B cell (primary cell): ENCODE measurements at regions not wholly inside any gene's neighbourhood (a gene's known extent, or its start where the extent isn't known, plus 50 kb on each side); places are given as distances from the start of the nearest gene placed in this dataset.

Source experiments
- ATAC-seq: fragments of 200-7000 bp; cut with Tn5 transposase; one replicate; pipeline ENCODE4 v1.10.0; 2021; ENCODE audit warnings: low read depth, mild to moderate bottlenecking, moderate number of reproducible peaks, moderate library complexity
- CTCF ChIA-PET: fragments of 350-600 bp; sonication (Branson Sonifier 250); formaldehyde crosslinking; loops from one replicate; lab custom pipeline; 2021; ENCODE audit warnings: antibody characterized with exemption, inconsistent platforms; lab: Charles Lee
- POLR2A ChIA-PET: fragments of 350-600 bp; sonication (Branson Sonifier 250); formaldehyde crosslinking; loops from one replicate; lab custom pipeline; 2021; ENCODE audit warnings: antibody characterized with exemption; lab: Charles Lee
- DNase-seq: peaks from one replicate; pipeline ENCODE4 v3.0.0; 2013
- H2AFZ ChIP-seq: 2 replicates; pipeline ENCODE4 v1.6.1; 2012; ENCODE audit warnings: mild to moderate bottlenecking, low read depth, low read length; ENCODE audit not compliant: insufficient read depth, poor library complexity, severe bottlenecking
- H3K27ac ChIP-seq, 2 donors: 1 replicate in 1 of 2; 2 replicates in 1 of 2; pipeline ENCODE4 v1.5.1; 2012 to 2013; ENCODE audit warnings: low read length in 2 of 2, mild to moderate bottlenecking in 2 of 2, moderate library complexity in 1 of 2
- H3K27me3 ChIP-seq, 4 experiments: fragments of 200-600 bp in 1 of 4; sonication (generic) in 1 of 4; replicated peaks in 1 of 4; 1 replicate in 2 of 4; 2 replicates in 2 of 4; pipeline versions ENCODE4 v1.6.1 to v1.7.0; 2013 to 2016; ENCODE audit warnings: low read length in 3 of 4, mild to moderate bottlenecking in 2 of 4, mixed read lengths in 1 of 4, moderate library complexity in 1 of 4; ENCODE audit not compliant: insufficient read depth in 4 of 4, control insufficient read depth in 3 of 4; ENCODE audit errors: control extremely low read depth in 1 of 4
- H3K36me3 ChIP-seq, 2 experiments: replicated peaks in 1 of 2; 1 replicate in 1 of 2; 2 replicates in 1 of 2; pipeline versions ENCODE4 v1.6.1 to v1.7.1; 2013; ENCODE audit warnings: low read length in 1 of 2; ENCODE audit not compliant: insufficient read depth in 2 of 2, control insufficient read depth in 1 of 2; ENCODE audit errors: control extremely low read depth in 1 of 2, extremely low read depth in 1 of 2
- H3K4me1 ChIP-seq, 2 donors: fragments of 200-600 bp in 1 of 2; sonication (generic) in 1 of 2; 1 replicate in 1 of 2; 2 replicates in 1 of 2; pipeline versions ENCODE4 v1.5.1 to v1.6.1; 2013 to 2017; ENCODE audit warnings: low read length in 2 of 2; ENCODE audit not compliant: control insufficient read depth in 2 of 2, insufficient read depth in 2 of 2
- H3K4me2 ChIP-seq: replicated peaks from 2 replicates; pipeline ENCODE3; 2012; ENCODE audit warnings: mild to moderate bottlenecking, low read depth, low read length; ENCODE audit not compliant: poor library complexity, severe bottlenecking
- H3K4me3 ChIP-seq, 5 experiments: fragments of 200-600 bp in 1 of 5; sonication (generic) in 1 of 5; 1 replicate in 3 of 5; 2 replicates in 2 of 5; pipeline versions ENCODE4 v1.5.1 to v1.7.0; 2011 to 2016; ENCODE audit warnings: low read length in 4 of 5, mild to moderate bottlenecking in 4 of 5, low read depth in 2 of 5, control low read depth in 1 of 5, moderate library complexity in 1 of 5; ENCODE audit not compliant: insufficient read depth in 1 of 5; ENCODE audit errors: control extremely low read depth in 1 of 5, extremely low read depth in 1 of 5
- H3K79me2 ChIP-seq: fragments of 200-600 bp; sonication (generic); one replicate; pipeline ENCODE4 v1.6.0; 2016; ENCODE audit warnings: low read length; ENCODE audit not compliant: control insufficient read depth, insufficient read depth
- H3K9ac ChIP-seq: fragments of 200-600 bp; sonication (generic); 2 replicates; pipeline ENCODE4 v1.6.1; 2017; ENCODE audit warnings: mild to moderate bottlenecking, low read length, moderate library complexity
- H3K9me3 ChIP-seq, 3 donors: one replicate each; pipeline versions ENCODE4 v1.6.1 to v1.7.1; 2013; ENCODE audit warnings: low read length in 2 of 3; ENCODE audit not compliant: control insufficient read depth in 2 of 3, insufficient read depth in 1 of 3; ENCODE audit errors: control extremely low read depth in 1 of 3
- H4K20me1 ChIP-seq: 2 replicates; pipeline ENCODE4 v1.6.0; 2012; ENCODE audit warnings: mild to moderate bottlenecking, low read length; ENCODE audit not compliant: insufficient read depth, control insufficient read depth, poor library complexity, severe bottlenecking
- H3K27ac Mint-ChIP-seq: one replicate; pipeline ENCODE4 v1.8.0; 2021; ENCODE audit warnings: mixed read lengths
- H3K27me3 Mint-ChIP-seq: one replicate; pipeline ENCODE4 v1.8.0; 2021; ENCODE audit warnings: mixed read lengths
- H3K4me1 Mint-ChIP-seq: one replicate; pipeline ENCODE4 v1.8.0; 2021; ENCODE audit warnings: mixed read lengths
- H3K4me3 Mint-ChIP-seq: one replicate; pipeline ENCODE4 v1.8.0; 2021; ENCODE audit warnings: mixed read lengths
- H3K9me3 Mint-ChIP-seq: one replicate; pipeline ENCODE4 v1.8.0; 2022; ENCODE audit warnings: mixed read lengths; ENCODE audit not compliant: insufficient read depth
- CTCF ChIP-seq: fragments of 200-600 bp; IDR thresholded peaks from one replicate; pipeline ENCODE4 v1.8.0; 2022; ENCODE audit warnings: antibody characterized with exemption, mild to moderate bottlenecking
- EZH2 ChIP-seq: IDR thresholded peaks from 2 replicates; pipeline ENCODE4 v1.6.1; 2012; ENCODE audit warnings: borderline replicate concordance, low read depth, mild to moderate bottlenecking, moderate library complexity, low read length; ENCODE audit not compliant: insufficient read depth, poor library complexity, severe bottlenecking
- WGBS: methylation state at CpG from one replicate; pipeline ENCODE4 v1.1.5; 2013; ENCODE audit warnings: missing lambda C conversion rate; ENCODE audit not compliant: insufficient coverage; 5-methylcytosine and 5-hydroxymethylcytosine counted together
- intact Hi-C: fragments of 100-400 bp; cut with micrococcal nuclease; formaldehyde crosslinking; loops from one replicate; pipeline ENCODE4 v1.10.0; 2022

GRCh38 chr9:4922730-4923129, 62.3 kb upstream of the JAK2 start:
- no peak for ATAC-seq
- H3K27me3 Mint-ChIP-seq: no peaks in the 10 kb centered on the region

GRCh38 chr9:4923141-4923540, 61.9 kb upstream of the JAK2 start:
- peaks cover 6 to 8% of the 10 kb centered on the region in 2 donors for H3K4me1 ChIP-seq
- ATAC-seq: no peak

More at GRCh38 chr9:4922730-4923129, 62.3 kb upstream of the JAK2 start:
- H3K4me2 ChIP-seq: no peak overlapping the region
- no peak overlapping the region for H2AFZ ChIP-seq
- peaks cover 6 to 8% of the 10 kb centered on the region in 2 donors for H3K4me1 ChIP-seq
- H3K4me3 ChIP-seq: no peak overlapping the region
- H4K20me1 ChIP-seq: no peaks in the 10 kb centered on the region
- H3K9ac ChIP-seq: no peak overlapping the region
- H3K9me3 Mint-ChIP-seq: no peaks in the 10 kb centered on the region
- no peaks in the 10 kb centered on the region for H3K79me2 ChIP-seq
- no peaks in the 10 kb centered on the region for H3K36me3 ChIP-seq
- H3K27ac ChIP-seq: no peak overlapping the region
- H3K9me3 ChIP-seq: peaks cover 0 to 8% (median 0%) of the 10 kb centered on the region in 3 donors
- intact Hi-C loops: no loop called here
- H3K4me1 Mint-ChIP-seq: peaks cover 9% of the 10 kb centered on the region
- WGBS: 86% methylated on average over 1 of the region's 2 CpGs
- no peak overlapping the region for H3K27ac Mint-ChIP-seq
- TF ChIP-seq CTCF (no peak), EZH2 (no peak)
- DNase-seq: no peak
- ChIA-PET POLR2A (no interaction called here), CTCF (interaction anchor here (2.9 to 5.0 kb wide), 2 partner anchors 16 to 162 kb away, joined by 12 to 61 read pairs; no protein-coding TSS in a partner anchor)
- no peaks in the 10 kb centered on the region for H3K27me3 ChIP-seq
- no peak overlapping the region for H3K4me3 Mint-ChIP-seq

More at GRCh38 chr9:4923141-4923540, 61.9 kb upstream of the JAK2 start:
- H3K4me3 ChIP-seq: no peak overlapping the region
- H3K27me3 ChIP-seq: no peaks in the 10 kb centered on the region
- H3K27ac ChIP-seq: no peak overlapping the region
- ChIA-PET POLR2A (no interaction called here), CTCF (interaction anchor here (0.9 to 5.0 kb wide), 7 partner anchors 16 to 196 kb away, joined by 3 to 61 read pairs (median 6); no protein-coding TSS in a partner anchor)
- no CpG with 5 or more reads among the region's 1 CpG for whole genome bisulfite sequencing
- TF ChIP-seq EZH2: no peak
- no peak for TF ChIP-seq CTCF
- Mint-ChIP-seq H3K4me3 (no peak overlapping the region), H3K27me3 (no peaks in the 10 kb centered on the region), H3K9me3 (no peaks in the 10 kb centered on the region), H3K4me1 (peaks cover 9% of the 10 kb centered on the region), H3K27ac (no peak overlapping the region)
- H4K20me1 ChIP-seq: no peaks in the 10 kb centered on the region
- H2AFZ ChIP-seq: no peak overlapping the region
- no peak for DNase-seq
- no peak overlapping the region for H3K4me2 ChIP-seq
- H3K9ac ChIP-seq: no peak overlapping the region
- H3K79me2 ChIP-seq: no peaks in the 10 kb centered on the region
- H3K9me3 ChIP-seq: peaks cover 0 to 8% (median 0%) of the 10 kb centered on the region in 3 donors
- no peaks in the 10 kb centered on the region for H3K36me3 ChIP-seq
- intact Hi-C loops: no loop called here
